ENCODE measurements at regions not wholly inside any gene's neighbourhood (a gene's known extent, or its start where the extent isn't known, plus 50 kb on each side); places are given as distances from the start of the nearest gene placed in this dataset.

GRCh38 chr14:56463271-56463890, 116.2 kb upstream of the TMEM260 start:
- H2AFZ ChIP-seq (ENCODE audit: low read length): no peak overlapping the region
- H3K4me3 ChIP-seq (ENCODE audit: insufficient read depth, low read length): no peak overlapping the region
- H3K79me2 ChIP-seq (ENCODE audit: insufficient read depth, low read length): no peaks in the 10 kb centered on the region
- H3K36me3 ChIP-seq (ENCODE audit: insufficient read depth, low read length): no peaks in the 10 kb centered on the region
- H4K20me1 ChIP-seq (ENCODE audit: insufficient read depth, low read length): no peaks in the 10 kb centered on the region
- no peaks in the 10 kb centered on the region for H3K27me3 ChIP-seq (ENCODE audit: insufficient read depth, low read length)
- H3K4me2 ChIP-seq (ENCODE audit: insufficient read depth, low read length): no peak overlapping the region
- no peak overlapping the region for H3K27ac ChIP-seq (ENCODE audit: low read depth, low read length)
- DNase-seq (ENCODE audit: insufficient read length, low spot score, missing footprints): no peak
- no peaks in the 10 kb centered on the region for H3K4me1 ChIP-seq (ENCODE audit: insufficient read depth, low read length)
- H3K9me3 ChIP-seq (ENCODE audit: low read depth, low read length): no peaks in the 10 kb centered on the region
- no peak for TF ChIP-seq CTCF (IDR thresholded peaks at IDR 0.05; ENCODE audit: extremely low read depth, low read depth, low read length)

- Histone ChIP-seq H4K20me1 (ENCODE audit: insufficient read depth, low read length) (no peaks in the 10 kb centered on the region), H3K79me2 (ENCODE audit: insufficient read depth, low read length) (no peaks in the 10 kb centered on the region), H3K4me2 (ENCODE audit: insufficient read depth, low read length) (no peak overlapping the region), H3K36me3 (ENCODE audit: insufficient read depth, low read length) (no peaks in the 10 kb centered on the region), H3K27me3 (ENCODE audit: insufficient read depth, low read length) (peaks cover 5% of the 10 kb centered on the region), H3K4me1 (ENCODE audit: insufficient read depth, low read length) (no peaks in the 10 kb centered on the region), H2AFZ (ENCODE audit: low read length) (no peak overlapping the region), H3K4me3 (ENCODE audit: insufficient read depth, low read length) (no peak overlapping the region), H3K27ac (ENCODE audit: low read depth, low read length) (no peak overlapping the region), H3K9me3 (ENCODE audit: low read depth, low read length) (no peaks in the 10 kb centered on the region)
- no peak for DNase-seq (ENCODE audit: insufficient read length, low spot score, missing footprints)
- no peak for TF ChIP-seq CTCF (IDR thresholded peaks at IDR 0.05; ENCODE audit: extremely low read depth, low read depth, low read length)
Measured at GRCh38 chr14:56471056-56471455, 108.5 kb upstream of the TMEM260 start.

GRCh38 chr14:56474419-56475022, 105.1 kb upstream of the TMEM260 start:
- Histone ChIP-seq H3K4me1 (ENCODE audit: insufficient read depth, low read length) (no peaks in the 10 kb centered on the region), H3K27ac (ENCODE audit: low read depth, low read length) (no peak overlapping the region), H3K27me3 (ENCODE audit: insufficient read depth, low read length) (peaks cover 11% of the 10 kb centered on the region), H3K79me2 (ENCODE audit: insufficient read depth, low read length) (no peaks in the 10 kb centered on the region), H4K20me1 (ENCODE audit: insufficient read depth, low read length) (no peaks in the 10 kb centered on the region), H3K36me3 (ENCODE audit: insufficient read depth, low read length) (no peaks in the 10 kb centered on the region), H3K4me2 (ENCODE audit: insufficient read depth, low read length) (no peak overlapping the region), H2AFZ (ENCODE audit: low read length) (no peak overlapping the region), H3K9me3 (ENCODE audit: low read depth, low read length) (no peaks in the 10 kb centered on the region), H3K4me3 (ENCODE audit: insufficient read depth, low read length) (no peak overlapping the region)
- TF ChIP-seq CTCF (IDR thresholded peaks at IDR 0.05; ENCODE audit: extremely low read depth, low read depth, low read length): peak; percentile 79
- DNase-seq (ENCODE audit: insufficient read length, low spot score, missing footprints): no peak

- no peak overlapping the region for H3K4me3 ChIP-seq (ENCODE audit: insufficient read depth, low read length)
- no peaks in the 10 kb centered on the region for H3K36me3 ChIP-seq (ENCODE audit: insufficient read depth, low read length)
- H4K20me1 ChIP-seq (ENCODE audit: insufficient read depth, low read length): no peaks in the 10 kb centered on the region
- H3K4me1 ChIP-seq (ENCODE audit: insufficient read depth, low read length): peaks cover 4% of the 10 kb centered on the region
- H2AFZ ChIP-seq (ENCODE audit: low read length): no peak overlapping the region
- TF ChIP-seq CTCF (IDR thresholded peaks at IDR 0.05; ENCODE audit: extremely low read depth, low read depth, low read length): peak; percentile 22
- H3K4me2 ChIP-seq (ENCODE audit: insufficient read depth, low read length): no peak overlapping the region
- no peaks in the 10 kb centered on the region for H3K9me3 ChIP-seq (ENCODE audit: low read depth, low read length)
- no peak overlapping the region for H3K27ac ChIP-seq (ENCODE audit: low read depth, low read length)
- DNase-seq (ENCODE audit: insufficient read length, low spot score, missing footprints): no peak
- H3K27me3 ChIP-seq (ENCODE audit: insufficient read depth, low read length): no peaks in the 10 kb centered on the region
- H3K79me2 ChIP-seq (ENCODE audit: insufficient read depth, low read length): no peaks in the 10 kb centered on the region
Measured at GRCh38 chr14:56482310-56482911, 97.2 kb upstream of the TMEM260 start.
